PC-3 (cell line): ENCODE measurements at regions not wholly inside any gene's neighbourhood (a gene's known extent, or its start where the extent isn't known, plus 50 kb on each side); places are given as distances from the start of the nearest gene placed in this dataset.

Source experiments
- CTCF ChIP-seq: fragments of 300-600 bp; sonication (generic); conservative IDR thresholded peaks from 2 replicates; pipeline ENCODE4 v1.5.1; 2017; ENCODE audit warnings: antibody characterized with exemption, low read depth, mild to moderate bottlenecking, low read length
- EZH2phosphoT487 ChIP-seq: fragments of 300-600 bp; sonication (generic); IDR thresholded peaks from 2 replicates; pipeline ENCODE4 v1.6.1; 2018; ENCODE audit warnings: mild to moderate bottlenecking, antibody characterized with exemption, low read length, borderline replicate concordance

- TF ChIP-seq CTCF (no peak), EZH2phosphoT487 (no peak)
These were observed 513.6 kb upstream of the CDH8 start for GRCh38 chr16:62549875-62550274.
